SK-N-SH (cell line): ENCODE measurements at regions not wholly inside any gene's neighbourhood (a gene's known extent, or its start where the extent isn't known, plus 50 kb on each side); places are given as distances from the start of the nearest gene placed in this dataset.

Source experiments
- CTCF ChIP-seq: fragments of 200-600 bp; sonication (generic); IDR thresholded peaks from 2 replicates; pipeline ENCODE4 v1.6.1; 2017; ENCODE audit warnings: antibody characterized with exemption, mild to moderate bottlenecking, moderate library complexity
- JUND ChIP-seq: IDR thresholded peaks from 2 replicates; pipeline ENCODE4 v1.4.0; 2012
- POLR2AphosphoS5 ChIP-seq: IDR thresholded peaks from 2 replicates; pipeline ENCODE4 v1.6.1; 2012; ENCODE audit warnings: low read depth, low read length
- RAD21 ChIP-seq: IDR thresholded peaks from 2 replicates; pipeline ENCODE4 v1.6.1; 2012; ENCODE audit warnings: mild to moderate bottlenecking, low read length
- TF ChIP-seq, protein P1 (sequence below): IDR thresholded peaks from 2 replicates; pipeline ENCODE4 v1.4.0; 2012; ENCODE audit warnings: low read depth, borderline replicate concordance

- TF ChIP-seq JUND: no peak
- no peak for TF ChIP-seq RAD21
- TF ChIP-seq CTCF: no peak
- TF ChIP-seq, protein P1, sequence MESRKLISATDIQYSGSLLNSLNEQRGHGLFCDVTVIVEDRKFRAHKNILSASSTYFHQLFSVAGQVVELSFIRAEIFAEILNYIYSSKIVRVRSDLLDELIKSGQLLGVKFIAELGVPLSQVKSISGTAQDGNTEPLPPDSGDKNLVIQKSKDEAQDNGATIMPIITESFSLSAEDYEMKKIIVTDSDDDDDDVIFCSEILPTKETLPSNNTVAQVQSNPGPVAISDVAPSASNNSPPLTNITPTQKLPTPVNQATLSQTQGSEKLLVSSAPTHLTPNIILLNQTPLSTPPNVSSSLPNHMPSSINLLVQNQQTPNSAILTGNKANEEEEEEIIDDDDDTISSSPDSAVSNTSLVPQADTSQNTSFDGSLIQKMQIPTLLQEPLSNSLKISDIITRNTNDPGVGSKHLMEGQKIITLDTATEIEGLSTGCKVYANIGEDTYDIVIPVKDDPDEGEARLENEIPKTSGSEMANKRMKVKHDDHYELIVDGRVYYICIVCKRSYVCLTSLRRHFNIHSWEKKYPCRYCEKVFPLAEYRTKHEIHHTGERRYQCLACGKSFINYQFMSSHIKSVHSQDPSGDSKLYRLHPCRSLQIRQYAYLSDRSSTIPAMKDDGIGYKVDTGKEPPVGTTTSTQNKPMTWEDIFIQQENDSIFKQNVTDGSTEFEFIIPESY: no peak
- no peak for TF ChIP-seq POLR2AphosphoS5
These were observed 289.7 kb downstream of the UTRN start for GRCh38 chr6:144574796-144575195.
